HG03095 (cell line): ENCODE measurements at regions not wholly inside any gene's neighbourhood (a gene's known extent, or its start where the extent isn't known, plus 50 kb on each side); places are given as distances from the start of the nearest gene placed in this dataset.

ENCODE experiments used
- ATAC-seq: cut with Tn5 transposase; IDR thresholded peaks from one replicate; pipeline ENCODE4 v1.9.1; 2021; ENCODE audit warnings: moderate library complexity; ENCODE audit not compliant: unreplicated experiment

DNA sequence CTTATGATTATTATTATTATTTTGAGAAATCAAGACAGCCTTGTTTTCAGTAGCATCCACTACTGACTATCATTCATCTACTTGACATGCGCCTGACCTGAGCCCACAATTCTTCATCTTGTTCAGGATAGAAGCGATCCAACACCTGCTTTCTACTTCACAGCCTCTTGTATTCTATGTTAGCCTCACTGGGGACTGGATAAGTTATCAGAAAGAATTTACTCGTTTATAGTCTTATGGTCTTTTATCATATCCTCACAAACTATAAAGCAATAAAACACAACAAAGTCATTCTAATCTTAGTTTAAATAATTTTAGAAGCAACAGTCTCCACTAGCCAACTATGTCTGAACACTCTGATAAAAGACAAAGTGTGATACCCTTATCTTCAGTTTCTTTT is 436.0 kb upstream of the ARGLU1 start:
- no peak for ATAC-seq

GRCh38 chr13:106998664-106999063 is 430.7 kb upstream of the ARGLU1 start:
- no peak for ATAC-seq

DNA sequence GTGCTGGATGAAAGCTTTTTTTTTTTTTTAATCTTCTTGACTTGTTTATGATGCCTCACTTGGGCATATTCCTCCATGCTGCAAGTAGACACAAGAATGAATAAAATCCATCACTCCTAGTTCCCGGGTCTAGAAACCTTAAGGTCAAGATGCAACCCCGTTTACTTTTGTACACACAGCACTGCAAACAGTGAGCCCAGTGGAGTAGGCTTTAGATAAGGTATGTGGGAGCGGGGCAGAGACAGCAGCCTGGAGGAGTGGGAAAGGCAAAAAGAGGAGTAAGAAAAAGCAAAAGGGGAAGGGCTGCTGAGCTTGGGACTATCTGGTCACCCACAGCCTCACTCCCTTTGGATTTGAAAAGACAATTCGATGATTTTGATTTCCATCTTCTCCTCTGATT is 429.8 kb upstream of the ARGLU1 start:
- ATAC-seq, result no peak

DNA sequence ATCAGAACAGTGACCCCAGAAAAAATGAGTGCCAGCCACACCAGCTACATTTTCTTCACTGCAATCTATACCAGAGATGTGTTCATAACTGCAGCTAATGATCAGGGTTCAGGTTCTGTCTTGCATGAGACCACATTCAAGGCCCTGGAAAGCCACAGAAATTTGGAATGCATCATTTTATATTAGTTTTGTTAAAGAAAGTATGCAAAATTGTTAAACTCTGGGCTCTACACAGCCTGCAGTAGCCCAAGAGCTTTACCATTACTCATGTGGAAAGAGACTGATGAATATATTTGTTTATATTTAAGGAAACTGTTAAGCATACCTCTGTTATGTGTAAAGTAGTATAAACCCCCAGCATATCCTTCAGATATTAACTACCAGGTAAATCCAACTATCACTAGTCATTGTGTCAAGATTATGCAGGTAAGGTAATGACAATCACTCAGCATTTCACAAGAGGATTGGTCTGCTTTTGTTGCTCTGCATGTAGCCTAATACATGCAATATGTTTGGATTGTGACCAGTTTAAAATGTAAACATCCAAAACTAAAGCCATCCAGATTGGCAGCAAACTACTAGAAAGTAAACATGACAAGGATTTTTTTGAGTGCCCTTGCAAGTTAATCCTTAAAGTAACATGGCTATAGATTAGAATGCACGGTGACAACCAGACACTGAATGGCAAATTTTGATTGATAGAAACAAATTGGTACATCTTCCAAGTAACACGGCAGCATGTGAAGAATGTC is 429.1 kb upstream of the ARGLU1 start:
- ATAC-seq, result no peak

GRCh38 chr13:106990594-106990993 is 422.7 kb upstream of the ARGLU1 start:
- ATAC-seq, result no peak

GRCh38 chr13:106989876-106990275 is 421.9 kb upstream of the ARGLU1 start:
- no peak for ATAC-seq

GRCh38 chr13:106987427-106987785 is 419.5 kb upstream of the ARGLU1 start:
- ATAC-seq, result no peak

DNA sequence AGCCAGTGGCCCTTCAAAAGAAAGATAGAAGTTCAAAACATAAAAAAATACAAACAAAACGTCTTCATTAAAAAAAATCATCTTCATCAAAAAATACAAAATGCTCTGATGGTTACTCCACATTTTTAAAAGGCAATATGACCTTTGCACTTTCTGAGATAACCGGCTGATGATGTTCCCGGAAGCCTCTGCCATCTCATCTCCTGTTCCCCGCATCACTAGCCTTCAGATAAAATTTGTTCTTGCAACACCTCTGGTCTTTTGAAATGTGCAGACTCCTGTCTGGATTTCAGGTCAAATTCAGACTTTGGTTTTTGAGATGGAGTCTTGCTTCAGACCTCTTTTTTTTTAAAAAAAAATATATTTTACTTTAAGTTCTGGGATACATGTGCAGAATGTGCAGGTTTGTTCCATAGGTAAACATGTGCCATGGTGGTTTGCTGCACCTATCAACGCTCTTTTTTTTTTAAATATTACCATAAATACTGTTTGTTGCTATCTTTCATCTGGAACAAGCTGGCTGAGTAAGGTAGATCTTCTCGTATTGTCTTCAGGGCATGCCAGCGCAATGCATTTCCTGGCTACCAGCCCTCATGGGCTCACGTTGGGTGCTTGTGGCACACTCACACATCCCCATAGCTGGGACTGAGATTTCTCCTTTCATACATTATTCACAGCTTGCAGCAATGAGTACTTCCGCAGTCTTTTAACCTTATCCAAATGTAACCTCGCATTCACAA is 418.9 kb upstream of the ARGLU1 start:
- ATAC-seq, result no peak

DNA sequence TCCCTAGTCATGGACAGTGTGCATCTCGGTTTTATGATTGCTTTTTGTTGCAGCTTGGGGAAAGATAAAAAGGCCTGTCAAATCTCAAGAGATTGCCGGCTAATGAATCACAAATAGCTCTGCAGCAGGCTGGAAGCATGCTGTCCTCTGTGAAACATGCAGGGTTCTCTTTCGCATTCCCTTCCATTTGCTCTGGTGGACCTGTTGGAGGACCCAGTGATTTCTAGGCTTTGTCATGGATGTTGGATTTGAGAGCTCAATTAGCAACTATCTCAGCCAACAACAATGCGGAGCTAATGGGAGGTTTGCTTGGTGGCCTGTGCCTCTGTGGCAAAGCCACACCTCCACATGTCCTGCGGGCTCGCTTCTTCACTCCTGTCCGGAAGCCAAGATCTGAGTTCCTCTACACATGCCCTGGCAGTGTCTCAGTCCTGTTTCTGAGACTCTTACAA is 418.1 kb upstream of the ARGLU1 start:
- no peak for ATAC-seq

DNA sequence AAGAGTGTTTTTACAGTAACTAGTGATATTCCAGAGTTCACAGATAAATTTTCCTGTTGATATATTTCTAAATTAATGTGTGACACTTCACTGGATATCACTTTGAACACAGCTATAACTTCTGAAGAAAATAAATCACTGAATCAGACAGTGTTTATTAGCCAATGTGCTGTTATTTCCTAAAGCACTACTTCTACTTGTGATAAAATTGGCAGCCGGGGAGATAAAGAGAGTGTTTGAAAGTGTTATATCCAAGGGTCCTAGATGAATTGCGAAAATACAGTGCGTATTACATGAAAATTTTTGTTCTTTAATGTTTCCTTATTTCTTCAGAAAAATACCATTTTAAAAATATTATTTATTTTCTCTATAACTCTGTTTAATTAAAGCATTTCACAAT is 417.5 kb upstream of the ARGLU1 start:
- no peak for ATAC-seq

DNA sequence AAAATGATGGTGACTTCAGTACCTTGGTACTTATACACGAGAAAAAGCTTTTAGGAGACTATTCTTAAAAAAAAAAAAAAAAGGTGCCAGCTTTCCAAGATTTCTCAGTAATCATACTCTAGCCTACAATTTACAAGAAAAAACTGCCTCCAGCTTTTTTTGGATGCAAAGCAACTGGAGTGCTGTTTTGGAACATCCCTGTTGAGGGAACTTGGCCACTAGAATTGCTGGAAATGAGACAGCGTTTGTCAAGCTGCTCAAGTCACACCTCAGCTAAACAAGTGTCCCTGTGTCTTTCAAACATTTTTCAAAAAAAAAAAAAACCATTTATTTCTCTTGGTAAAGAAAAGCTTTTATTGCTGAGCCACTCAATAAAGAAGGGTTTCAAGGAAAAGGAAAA is 413.1 kb upstream of the ARGLU1 start:
- no peak for ATAC-seq

DNA sequence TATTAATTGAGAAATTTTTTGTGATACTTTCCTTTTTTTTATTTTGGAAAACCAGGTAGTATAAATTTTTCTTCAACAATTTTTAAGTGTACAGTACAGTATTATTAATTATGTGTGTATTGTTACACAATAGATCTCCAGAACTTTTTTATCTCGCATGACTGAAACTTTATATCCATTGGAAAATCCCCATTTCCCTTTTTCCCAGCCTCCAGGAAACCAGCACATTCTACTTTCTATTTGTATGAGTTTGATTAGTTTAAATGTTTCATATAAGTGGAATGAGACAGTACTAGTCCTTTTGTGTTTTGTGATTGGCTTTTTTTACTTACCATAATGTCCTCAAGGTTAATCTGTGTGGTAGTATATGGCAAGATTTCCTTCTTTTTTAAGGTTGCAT is 399.5 kb upstream of the ARGLU1 start:
- ATAC-seq, result no peak

DNA sequence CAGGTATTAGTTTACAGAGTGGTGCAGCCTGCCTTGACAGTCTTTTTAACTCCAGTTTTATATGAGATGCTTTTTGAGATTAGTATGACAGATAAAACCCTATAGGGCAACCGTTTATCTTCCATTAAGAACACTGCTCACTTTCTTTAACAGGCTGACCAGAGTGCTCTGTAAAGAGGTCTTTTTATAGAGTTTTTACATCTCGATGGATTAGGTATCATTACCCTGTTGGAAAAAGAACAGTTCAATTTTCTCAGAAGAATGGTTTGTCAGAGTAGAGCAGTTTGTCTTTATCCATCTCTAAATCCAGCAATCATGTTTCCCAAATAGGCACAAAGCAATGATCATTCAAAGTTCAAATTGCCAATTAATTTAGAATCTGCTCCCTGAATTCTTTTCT is 395.2 kb upstream of the ARGLU1 start:
- ATAC-seq, result no peak

DNA sequence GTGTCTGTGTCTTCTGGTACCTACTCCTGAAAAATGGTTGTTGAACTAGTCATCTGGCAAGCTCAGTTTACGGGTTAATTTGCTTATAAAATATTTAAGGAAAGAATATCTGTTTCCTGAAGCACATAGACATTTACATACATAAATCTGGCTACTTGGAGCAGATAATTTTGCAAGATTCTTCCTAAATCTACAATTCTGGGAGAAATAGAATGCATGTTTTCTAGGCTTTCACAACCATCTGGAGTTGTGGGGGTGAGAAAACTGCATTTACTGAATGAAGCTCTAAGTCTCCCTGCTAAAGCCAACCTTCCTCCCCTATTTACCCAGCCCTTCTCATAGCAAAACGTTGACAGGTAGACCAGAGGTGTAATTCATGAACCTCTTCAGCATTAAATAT is 393.7 kb upstream of the ARGLU1 start:
- ATAC-seq, result no peak

- ATAC-seq, result no peak
Measured at GRCh38 chr13:106961216-106961615, 393.3 kb upstream of the ARGLU1 start.

- no peak for ATAC-seq
Measured at GRCh38 chr13:106958621-106959048, 390.7 kb upstream of the ARGLU1 start.

- ATAC-seq, result no peak
Measured at GRCh38 chr13:106942563-106942962, 374.6 kb upstream of the ARGLU1 start.

DNA sequence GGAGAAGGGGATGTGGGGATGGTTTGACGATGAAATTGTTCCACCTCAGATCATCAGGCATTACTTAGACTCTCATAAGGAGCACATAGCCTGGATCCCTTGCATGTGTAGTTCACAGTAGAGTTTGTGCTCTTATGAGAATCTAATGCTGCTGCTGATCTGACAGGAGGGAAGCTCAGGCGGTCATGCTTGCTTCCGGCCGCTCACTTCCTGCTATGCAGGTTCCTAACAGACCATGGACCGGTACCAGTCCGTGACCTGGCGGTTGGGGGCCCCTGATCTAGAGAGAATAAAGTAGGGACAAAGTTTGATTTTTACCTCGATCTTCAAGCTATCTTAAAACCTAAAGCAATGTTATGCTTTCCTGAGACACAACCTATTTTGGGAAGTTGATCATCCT is 373.8 kb upstream of the ARGLU1 start:
- no peak for ATAC-seq

DNA sequence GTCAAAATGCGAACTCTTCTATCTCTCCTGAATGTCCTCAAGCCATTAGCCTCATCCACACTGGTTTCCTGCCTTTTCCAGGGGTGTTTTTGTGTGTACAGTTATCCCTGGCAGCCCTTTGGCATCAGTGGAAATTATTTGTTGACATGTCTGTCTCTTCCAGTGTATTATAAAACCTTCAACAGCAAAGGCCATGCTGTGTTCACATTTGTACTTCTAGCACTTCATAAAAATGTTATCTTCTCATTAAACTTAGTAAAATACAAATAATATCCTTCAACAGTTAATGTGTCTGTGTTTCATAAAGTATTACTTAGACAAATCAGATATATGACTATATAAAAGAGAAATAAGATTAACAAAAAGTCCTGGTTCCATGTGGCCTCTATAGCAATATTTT is 359.5 kb upstream of the ARGLU1 start:
- no peak for ATAC-seq

GRCh38 chr13:106922384-106922783 is 354.4 kb upstream of the ARGLU1 start:
- ATAC-seq, result no peak

DNA sequence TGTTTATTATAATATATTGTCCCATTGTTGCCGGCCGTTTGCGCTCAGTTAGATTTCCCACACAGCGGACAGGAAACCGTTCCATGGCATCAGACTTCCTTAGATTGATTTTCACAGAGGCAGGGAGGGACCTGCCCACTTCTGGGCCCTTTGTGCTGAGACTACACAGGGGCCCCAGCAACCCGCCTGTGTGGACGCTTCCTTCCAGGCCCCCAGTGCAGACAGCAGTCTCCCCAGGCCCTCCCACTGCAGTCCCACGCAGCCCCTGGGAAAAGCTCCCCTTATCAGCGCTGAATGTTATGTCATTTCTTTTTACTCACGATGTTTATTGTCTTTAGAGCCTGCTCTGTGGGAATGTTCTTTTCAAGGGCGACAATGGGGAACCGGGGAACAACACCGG is 351.7 kb upstream of the ARGLU1 start:
- no peak for ATAC-seq

DNA sequence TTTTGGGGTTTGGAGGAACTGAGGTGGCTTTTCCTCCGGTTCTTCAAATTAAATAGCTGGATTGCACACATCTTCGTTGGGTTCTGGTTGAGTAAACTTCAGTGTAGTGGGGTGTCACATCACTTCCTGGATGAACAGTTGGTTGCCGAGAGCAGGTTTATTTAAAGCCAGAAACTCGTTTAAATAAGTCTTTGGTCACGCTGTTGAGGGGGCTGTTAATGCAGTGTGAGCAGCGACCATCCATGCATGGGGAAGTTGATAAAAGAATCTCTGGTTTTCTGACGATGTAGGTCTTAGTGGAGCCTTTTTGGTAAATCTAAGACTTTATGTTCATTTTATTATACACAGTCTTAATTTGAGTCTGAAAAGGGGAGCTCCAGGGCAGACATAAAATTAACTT is 351.2 kb upstream of the ARGLU1 start:
- ATAC-seq, result peak; percentile 57

DNA sequence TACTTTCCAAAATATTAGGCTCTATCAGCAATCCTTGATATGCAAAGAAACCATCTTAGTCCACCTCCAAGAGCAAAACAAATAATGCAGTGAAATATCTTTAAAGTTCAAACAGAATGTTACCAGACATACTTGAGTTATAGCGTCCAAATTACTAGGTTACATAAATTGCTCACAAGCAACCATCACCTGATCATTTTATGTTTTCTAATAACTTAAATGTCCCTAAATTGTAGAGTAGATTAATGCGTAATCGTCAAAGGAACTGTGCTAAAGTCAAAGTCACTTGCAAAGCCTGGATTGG is 350.6 kb upstream of the ARGLU1 start:
- no peak for ATAC-seq
